Esophagus squamous epithelium (tissue), 4 donors: ENCODE measurements at regions not wholly inside any gene's neighbourhood (a gene's known extent, or its start where the extent isn't known, plus 50 kb on each side); places are given as distances from the start of the nearest gene placed in this dataset.

Experiments used
- CTCF ChIP-seq, 6 experiments: fragments of 450-650 bp in 4 of 6; fragments of 200-600 bp in 2 of 6; sonication (generic) in 2 of 6; IDR thresholded peaks; one replicate each; pipeline ENCODE4 v1.5.1; 2016 to 2019; ENCODE audit warnings: antibody characterized with exemption in 6 of 6, mild to moderate bottlenecking in 4 of 6, moderate library complexity in 4 of 6
- POLR2A ChIP-seq, 4 donors: fragments of 450-650 bp; IDR thresholded peaks; one replicate each; pipeline ENCODE4 v1.6.1; 2017; ENCODE audit warnings: antibody characterized with exemption in 4 of 4, mild to moderate bottlenecking in 4 of 4, moderate library complexity in 3 of 4

GRCh38 chrX:10040961-10041360 is 73.8 kb downstream of the CLDN34 start:
- TF ChIP-seq POLR2A (IDR thresholded peaks at IDR 0.05), result no peak
- TF ChIP-seq CTCF (IDR thresholded peaks at IDR 0.05), result no peak
